Muscle of back (tissue), 3 donors: ENCODE measurements at regions not wholly inside any gene's neighbourhood (a gene's known extent, or its start where the extent isn't known, plus 50 kb on each side); places are given as distances from the start of the nearest gene placed in this dataset.
"Not testable (repeated sequence)": the region's sequence is repeated elsewhere in the genome, so short reads cannot be mapped to it uniquely, and the experiment has no call there.

Source experiments
- DNase-seq, 3 donors: peaks; one replicate each; pipeline versions ENCODE4 v3.0.0 to v3.0.0-alpha.2; 2013

GRCh38 chr13:18240086-18240485 lies 941.5 kb downstream of the TUBA3C start:
- DNase-seq = not testable (repeated sequence)

GRCh38 chr13:18238586-18238985 lies 943.0 kb downstream of the TUBA3C start:
- not testable (repeated sequence) for DNase-seq

- no peak for DNase-seq
Measured at GRCh38 chr13:18236528-18236815, 945.2 kb downstream of the TUBA3C start.

GRCh38 chr13:18235756-18236527 lies 945.7 kb downstream of the TUBA3C start:
- DNase-seq = no peak

- no peak for DNase-seq
Measured at GRCh38 chr13:18235172-18235571, 946.5 kb downstream of the TUBA3C start.

GRCh38 chr13:18234451-18234850 lies 947.2 kb downstream of the TUBA3C start:
- not testable (repeated sequence) for DNase-seq

- no peak for DNase-seq
Measured at GRCh38 chr13:18233783-18234299, 947.8 kb downstream of the TUBA3C start.

- no peak for DNase-seq
Measured at GRCh38 chr13:18232994-18233782, 948.4 kb downstream of the TUBA3C start.

GRCh38 chr13:18232298-18232993 lies 949.2 kb downstream of the TUBA3C start:
- no peak for DNase-seq

GRCh38 chr13:18224411-18224810 lies 957.2 kb downstream of the TUBA3C start:
- DNase-seq = not testable (repeated sequence)

GRCh38 chr13:18214689-18215088 lies 966.9 kb downstream of the TUBA3C start:
- DNase-seq = not testable (repeated sequence)

- DNase-seq = not testable (repeated sequence)
Measured at GRCh38 chr13:18213511-18213910, 968.1 kb downstream of the TUBA3C start.

GRCh38 chr13:18212873-18213272 lies 968.8 kb downstream of the TUBA3C start:
- peak in 1 of 3 donors; percentile 7 for DNase-seq

- DNase-seq = peak in 2 of 3 donors; percentile 30 to 32
Measured at GRCh38 chr13:18211752-18212560, 969.7 kb downstream of the TUBA3C start.

GRCh38 chr13:18204614-18205178 lies 976.9 kb downstream of the TUBA3C start:
- DNase-seq = not testable (repeated sequence)

- DNase-seq = not testable (repeated sequence)
Measured at GRCh38 chr13:18195365-18195678, 986.3 kb downstream of the TUBA3C start.

GRCh38 chr13:18194631-18195364 lies 986.8 kb downstream of the TUBA3C start:
- DNase-seq = not testable (repeated sequence)

GRCh38 chr13:18194104-18194503 lies 987.5 kb downstream of the TUBA3C start:
- not testable (repeated sequence) for DNase-seq
